Osteocyte (in vitro differentiated cells): ENCODE measurements at regions not wholly inside any gene's neighbourhood (a gene's known extent, or its start where the extent isn't known, plus 50 kb on each side); places are given as distances from the start of the nearest gene placed in this dataset.

Source experiments
- DNase-seq: peaks from one replicate; pipeline ENCODE4 v3.0.0; 2021; ENCODE audit warnings: mixed read lengths; ENCODE audit not compliant: unreplicated experiment; ENCODE audit errors: extremely low spot score
- H3K27ac Mint-ChIP-seq: one replicate; pipeline ENCODE4 v1.8.0; 2021; ENCODE audit warnings: mild to moderate bottlenecking, mixed read lengths; ENCODE audit not compliant: unreplicated experiment
- H3K27me3 Mint-ChIP-seq: one replicate; pipeline ENCODE4 v1.8.0; 2021; ENCODE audit warnings: mixed read lengths; ENCODE audit not compliant: unreplicated experiment
- H3K36me3 Mint-ChIP-seq: one replicate; pipeline ENCODE4 v1.8.0; 2021; ENCODE audit warnings: mixed read lengths; ENCODE audit not compliant: unreplicated experiment
- H3K4me1 Mint-ChIP-seq: one replicate; pipeline ENCODE4 v1.8.0; 2021; ENCODE audit warnings: mixed read lengths; ENCODE audit not compliant: unreplicated experiment
- H3K4me3 Mint-ChIP-seq: one replicate; pipeline ENCODE4 v1.8.0; 2021; ENCODE audit warnings: mild to moderate bottlenecking, moderate library complexity, mixed read lengths; ENCODE audit not compliant: unreplicated experiment
- H3K9me3 Mint-ChIP-seq: one replicate; pipeline ENCODE4 v1.8.0; 2021; ENCODE audit warnings: mixed read lengths; ENCODE audit not compliant: unreplicated experiment
- TF ChIP-seq, protein P1 (sequence below): fragments of 200-600 bp; sonication (generic); IDR thresholded peaks from 2 replicates; pipeline ENCODE4 v1.5.0; 2021; ENCODE audit warnings: antibody characterized with exemption, mild to moderate bottlenecking, moderate library complexity

DNA sequence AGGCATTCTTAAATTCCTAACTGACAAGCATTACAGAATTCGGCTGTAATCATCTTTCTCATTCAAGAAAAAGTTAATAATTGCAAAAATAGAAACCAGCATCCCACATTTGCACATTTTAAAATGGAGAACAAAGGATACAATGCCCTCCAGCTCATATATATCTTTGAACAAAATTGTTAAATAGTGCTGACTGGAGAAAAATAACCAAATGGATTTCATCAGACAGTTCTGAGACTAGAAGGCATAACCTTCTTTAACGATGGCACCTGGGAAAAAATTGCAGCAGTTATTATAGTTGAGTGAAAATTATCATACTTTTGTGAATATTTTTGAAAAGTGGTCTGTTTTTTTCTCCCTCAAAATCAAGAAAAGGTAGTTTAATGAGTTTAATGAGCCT, 138.9 kb upstream of the CDH19 start:
- Mint-ChIP-seq H3K36me3 (no peaks in the 10 kb centered on the region), H3K27me3 (peaks cover 10% of the 10 kb centered on the region), H3K27ac (no peak overlapping the region), H3K4me1 (peaks cover 5% of the 10 kb centered on the region), H3K4me3 (no peak overlapping the region), H3K9me3 (no peaks in the 10 kb centered on the region)
- no peak for DNase-seq
- TF ChIP-seq, protein P1, sequence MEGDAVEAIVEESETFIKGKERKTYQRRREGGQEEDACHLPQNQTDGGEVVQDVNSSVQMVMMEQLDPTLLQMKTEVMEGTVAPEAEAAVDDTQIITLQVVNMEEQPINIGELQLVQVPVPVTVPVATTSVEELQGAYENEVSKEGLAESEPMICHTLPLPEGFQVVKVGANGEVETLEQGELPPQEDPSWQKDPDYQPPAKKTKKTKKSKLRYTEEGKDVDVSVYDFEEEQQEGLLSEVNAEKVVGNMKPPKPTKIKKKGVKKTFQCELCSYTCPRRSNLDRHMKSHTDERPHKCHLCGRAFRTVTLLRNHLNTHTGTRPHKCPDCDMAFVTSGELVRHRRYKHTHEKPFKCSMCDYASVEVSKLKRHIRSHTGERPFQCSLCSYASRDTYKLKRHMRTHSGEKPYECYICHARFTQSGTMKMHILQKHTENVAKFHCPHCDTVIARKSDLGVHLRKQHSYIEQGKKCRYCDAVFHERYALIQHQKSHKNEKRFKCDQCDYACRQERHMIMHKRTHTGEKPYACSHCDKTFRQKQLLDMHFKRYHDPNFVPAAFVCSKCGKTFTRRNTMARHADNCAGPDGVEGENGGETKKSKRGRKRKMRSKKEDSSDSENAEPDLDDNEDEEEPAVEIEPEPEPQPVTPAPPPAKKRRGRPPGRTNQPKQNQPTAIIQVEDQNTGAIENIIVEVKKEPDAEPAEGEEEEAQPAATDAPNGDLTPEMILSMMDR: no peak

DNA sequence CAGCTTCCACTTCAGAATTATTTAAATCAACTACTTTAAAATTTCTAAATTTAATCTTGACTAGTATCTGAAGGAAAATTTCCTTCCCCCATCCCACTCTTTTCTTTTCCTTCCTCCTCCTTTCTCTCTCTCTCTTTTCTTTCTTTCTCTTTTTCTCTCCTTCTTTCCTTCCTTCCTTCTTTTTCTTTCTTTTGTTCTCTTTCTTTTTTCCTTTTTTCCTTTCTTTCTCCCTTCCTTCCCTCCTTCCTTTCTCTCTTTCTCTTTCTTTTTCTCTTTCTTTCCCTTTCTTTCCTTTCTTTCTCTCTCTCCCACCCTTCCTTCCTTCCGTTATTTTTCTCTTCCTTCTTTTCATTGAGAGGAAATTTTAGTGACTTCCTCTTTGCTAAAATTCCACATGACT, 132.0 kb upstream of the CDH19 start:
- Mint-ChIP-seq H3K27ac (no peak overlapping the region), H3K4me3 (no peak overlapping the region), H3K36me3 (no peaks in the 10 kb centered on the region), H3K27me3 (peaks cover 4% of the 10 kb centered on the region), H3K4me1 (no peaks in the 10 kb centered on the region), H3K9me3 (no peaks in the 10 kb centered on the region)
- TF ChIP-seq, protein P1: no peak
- no peak for DNase-seq

DNA sequence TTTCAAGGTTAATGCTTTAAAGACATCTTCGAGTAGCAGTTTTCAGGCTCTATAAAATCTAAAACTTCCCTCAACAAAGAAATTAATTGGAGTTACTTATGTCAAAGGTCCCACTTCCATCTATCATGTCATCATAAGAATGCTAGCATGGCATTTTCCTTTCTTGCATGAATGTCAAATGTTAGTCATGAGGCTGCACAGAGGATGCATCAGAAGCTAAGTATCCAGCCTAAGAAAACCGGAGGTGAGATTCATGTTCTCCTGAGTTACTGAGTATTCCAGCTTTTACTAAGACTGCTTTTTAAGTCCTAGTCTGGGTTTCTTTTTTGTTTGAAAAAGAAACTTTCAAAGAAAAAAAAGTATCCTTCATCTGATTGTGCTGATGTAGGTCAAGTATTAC, 130.6 kb upstream of the CDH19 start:
- Mint-ChIP-seq H3K9me3 (no peaks in the 10 kb centered on the region), H3K4me1 (no peaks in the 10 kb centered on the region), H3K27me3 (peaks cover 4% of the 10 kb centered on the region), H3K36me3 (no peaks in the 10 kb centered on the region), H3K27ac (no peak overlapping the region), H3K4me3 (no peak overlapping the region)
- no peak for DNase-seq
- TF ChIP-seq, protein P1: no peak

DNA sequence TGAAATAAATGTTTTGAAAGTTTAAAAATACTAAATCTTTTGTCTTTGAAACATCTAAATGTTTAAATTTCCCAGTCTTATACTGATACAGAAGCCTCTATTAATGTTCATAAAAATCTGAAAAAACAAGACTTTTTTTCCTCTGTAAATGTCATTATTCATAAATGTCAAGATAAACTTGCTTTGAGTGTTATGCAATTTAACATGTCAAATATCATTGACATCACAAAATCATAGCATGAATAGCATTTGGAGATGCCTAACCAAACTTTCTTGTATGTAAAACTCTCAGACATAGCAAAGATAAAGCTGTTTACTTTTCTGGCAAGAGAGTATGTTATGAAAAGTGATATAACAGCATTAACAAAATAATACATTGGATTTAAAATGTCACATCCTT, 128.0 kb upstream of the CDH19 start:
- H3K4me1 Mint-ChIP-seq: no peaks in the 10 kb centered on the region
- no peaks in the 10 kb centered on the region for H3K9me3 Mint-ChIP-seq
- H3K4me3 Mint-ChIP-seq: no peak overlapping the region
- H3K27me3 Mint-ChIP-seq: peaks cover 4% of the 10 kb centered on the region
- no peaks in the 10 kb centered on the region for H3K36me3 Mint-ChIP-seq
- no peak for DNase-seq
- H3K27ac Mint-ChIP-seq: no peak overlapping the region
- TF ChIP-seq, protein P1: no peak

DNA sequence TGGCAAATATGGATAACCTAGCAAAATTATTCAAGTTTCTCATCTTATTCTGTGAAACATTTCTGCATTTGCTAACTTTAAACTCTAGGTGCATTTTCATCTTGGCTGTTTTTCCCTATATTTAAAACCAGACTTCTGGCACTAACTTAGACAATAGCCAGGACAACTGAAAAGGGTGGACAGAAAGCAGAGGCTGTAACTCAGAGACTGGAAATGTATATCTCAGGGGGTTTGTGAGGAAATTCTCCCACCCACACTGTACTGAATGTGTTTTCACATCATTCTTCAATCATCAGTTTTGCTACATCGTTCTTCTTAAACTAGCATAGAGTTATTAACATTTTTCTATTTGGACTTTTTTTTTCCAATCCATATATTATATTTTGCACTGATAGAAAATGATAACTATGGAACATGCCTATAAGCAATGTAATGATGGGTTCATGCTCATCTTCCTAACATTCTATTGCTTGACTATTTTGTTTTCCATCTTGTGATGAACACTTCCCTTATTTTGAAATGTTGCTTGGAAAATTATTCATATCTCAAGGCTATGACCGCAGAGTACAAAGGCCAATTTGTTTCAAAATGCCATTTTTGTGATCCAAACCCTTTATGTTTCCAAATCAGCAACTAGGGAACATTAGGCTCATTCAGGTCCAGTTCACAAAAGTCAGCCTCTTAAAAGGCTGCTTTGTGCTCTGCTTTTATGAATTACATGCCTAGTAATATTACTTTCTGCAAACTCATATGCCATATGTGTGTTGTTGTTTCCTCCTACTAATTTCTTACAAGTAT, 125.8 kb upstream of the CDH19 start:
- no peak overlapping the region for H3K27ac Mint-ChIP-seq
- H3K36me3 Mint-ChIP-seq: no peaks in the 10 kb centered on the region
- H3K4me1 Mint-ChIP-seq: no peaks in the 10 kb centered on the region
- TF ChIP-seq, protein P1: no peak
- H3K4me3 Mint-ChIP-seq: no peak overlapping the region
- DNase-seq: no peak
- no peaks in the 10 kb centered on the region for H3K27me3 Mint-ChIP-seq
- no peaks in the 10 kb centered on the region for H3K9me3 Mint-ChIP-seq
